ENCODE measurements at regions not wholly inside any gene's neighbourhood (a gene's known extent, or its start where the extent isn't known, plus 50 kb on each side); places are given as distances from the start of the nearest gene placed in this dataset.

DNA sequence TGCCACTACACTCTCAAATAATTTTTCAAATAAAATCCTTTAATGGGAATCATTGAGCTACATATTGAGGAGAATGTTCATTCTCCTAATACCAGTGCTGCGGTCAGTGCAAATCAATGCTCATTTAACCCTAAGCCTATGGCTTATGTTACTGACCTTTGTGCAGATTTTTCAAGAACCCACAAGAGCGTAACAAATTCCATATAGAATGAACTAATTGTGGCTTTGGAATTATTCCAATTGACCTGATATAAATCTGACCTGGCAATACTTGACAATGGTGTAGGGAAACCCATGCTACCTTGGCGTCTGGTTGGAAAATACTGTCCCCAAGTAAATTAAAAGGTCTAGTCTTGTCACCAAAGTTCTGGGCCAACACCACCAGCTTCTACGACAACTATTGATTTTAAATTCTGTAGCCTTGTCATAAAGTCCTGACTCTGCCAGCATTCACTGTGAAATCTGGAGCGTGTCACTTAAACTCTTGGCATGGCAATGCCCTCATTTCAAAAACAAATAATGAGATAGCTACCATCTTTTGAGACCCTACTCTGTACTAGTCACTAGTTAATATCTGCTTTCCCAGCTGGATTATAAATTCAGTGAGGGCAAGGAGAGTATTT is 320.9 kb downstream of the AHR start:
- TF ChIP-seq ZFX (IDR thresholded peaks at IDR 0.05), result no peak
- TF ChIP-seq, protein P1, sequence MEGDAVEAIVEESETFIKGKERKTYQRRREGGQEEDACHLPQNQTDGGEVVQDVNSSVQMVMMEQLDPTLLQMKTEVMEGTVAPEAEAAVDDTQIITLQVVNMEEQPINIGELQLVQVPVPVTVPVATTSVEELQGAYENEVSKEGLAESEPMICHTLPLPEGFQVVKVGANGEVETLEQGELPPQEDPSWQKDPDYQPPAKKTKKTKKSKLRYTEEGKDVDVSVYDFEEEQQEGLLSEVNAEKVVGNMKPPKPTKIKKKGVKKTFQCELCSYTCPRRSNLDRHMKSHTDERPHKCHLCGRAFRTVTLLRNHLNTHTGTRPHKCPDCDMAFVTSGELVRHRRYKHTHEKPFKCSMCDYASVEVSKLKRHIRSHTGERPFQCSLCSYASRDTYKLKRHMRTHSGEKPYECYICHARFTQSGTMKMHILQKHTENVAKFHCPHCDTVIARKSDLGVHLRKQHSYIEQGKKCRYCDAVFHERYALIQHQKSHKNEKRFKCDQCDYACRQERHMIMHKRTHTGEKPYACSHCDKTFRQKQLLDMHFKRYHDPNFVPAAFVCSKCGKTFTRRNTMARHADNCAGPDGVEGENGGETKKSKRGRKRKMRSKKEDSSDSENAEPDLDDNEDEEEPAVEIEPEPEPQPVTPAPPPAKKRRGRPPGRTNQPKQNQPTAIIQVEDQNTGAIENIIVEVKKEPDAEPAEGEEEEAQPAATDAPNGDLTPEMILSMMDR (conservative IDR thresholded peaks at IDR 0.05), result no peak

DNA sequence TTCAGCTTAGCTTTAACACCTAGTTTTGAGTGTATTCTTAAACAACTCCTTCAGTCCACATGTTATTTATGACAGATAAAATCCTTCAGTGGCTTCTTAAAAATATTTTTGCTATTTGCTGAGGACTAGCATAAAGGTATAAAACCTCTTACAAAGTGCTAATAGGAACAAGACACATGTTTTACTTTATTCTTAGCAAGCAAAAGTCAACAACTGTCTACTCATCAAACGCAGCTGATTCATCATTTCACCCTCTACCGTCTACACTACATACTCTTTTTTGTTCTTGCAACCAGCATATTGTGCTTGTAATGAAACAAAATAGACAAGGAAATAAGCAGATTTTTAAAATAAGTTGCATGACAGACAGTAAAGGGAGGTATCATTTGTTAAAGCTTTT is 319.7 kb downstream of the SNX13 start:
- TF ChIP-seq, protein P1 (conservative IDR thresholded peaks at IDR 0.05), result no peak
- TF ChIP-seq ZFX (IDR thresholded peaks at IDR 0.05), result no peak
- H3K27ac ChIP-seq, result no peak overlapping the region

More for the DNA sequence above, 320.9 kb downstream of the AHR start:
- no peak overlapping the region for H3K27ac ChIP-seq

DNA sequence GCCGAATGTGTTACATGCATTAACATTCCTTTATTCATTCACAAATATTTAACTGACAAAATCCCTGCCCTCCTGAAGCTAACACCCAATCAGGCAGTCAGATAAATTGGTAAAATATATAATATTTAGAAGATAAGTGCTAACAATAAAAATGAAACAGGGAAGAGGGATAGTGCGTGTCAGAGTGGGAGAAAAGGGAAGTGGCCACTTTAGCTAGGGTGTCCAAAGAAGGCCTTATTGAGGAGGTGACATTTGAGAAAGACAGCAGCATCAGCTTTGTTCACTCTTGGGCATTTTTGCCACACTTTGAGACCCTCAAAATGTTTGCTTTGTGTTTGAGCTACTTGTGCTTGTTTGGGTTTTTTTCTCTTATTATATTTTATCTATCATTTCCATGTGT is 317.8 kb downstream of the SNX13 start:
- TF ChIP-seq ZFX (IDR thresholded peaks at IDR 0.05), result no peak
- TF ChIP-seq, protein P1 (conservative IDR thresholded peaks at IDR 0.05), result no peak
- H3K27ac ChIP-seq, result no peak overlapping the region

DNA sequence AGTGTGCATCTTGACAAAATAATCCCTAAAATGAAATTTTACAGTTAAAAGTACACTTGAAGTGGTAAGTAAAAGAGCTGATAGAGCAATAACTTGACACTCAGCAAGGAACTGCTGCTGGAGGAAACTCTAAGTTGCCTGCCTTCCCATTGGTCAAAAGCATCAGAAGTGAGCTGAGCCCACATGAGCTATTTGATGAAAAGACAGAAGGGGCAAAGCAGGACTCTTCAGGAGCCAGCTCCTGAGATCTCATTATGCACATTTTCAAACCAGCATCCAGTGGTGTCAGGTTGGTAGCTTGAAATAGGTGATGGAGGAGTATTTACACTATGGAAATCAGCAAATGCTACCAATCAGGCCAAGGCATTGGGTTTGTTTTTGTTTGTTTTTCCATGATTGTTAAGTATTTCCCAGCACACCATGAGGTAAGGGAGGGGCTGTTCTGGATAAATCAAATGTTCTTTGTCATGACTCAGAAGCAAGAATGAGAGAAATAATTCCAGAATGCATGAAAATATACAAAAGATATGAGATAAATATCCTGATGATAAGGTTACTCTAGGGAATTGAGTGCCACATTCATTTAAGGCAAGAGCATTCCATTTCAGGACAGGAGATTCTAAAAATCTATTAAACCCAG is 316.6 kb downstream of the SNX13 start:
- TF ChIP-seq, protein P1 (conservative IDR thresholded peaks at IDR 0.05), result no peak
- TF ChIP-seq ZFX (IDR thresholded peaks at IDR 0.05), result no peak
- no peak overlapping the region for H3K27ac ChIP-seq

DNA sequence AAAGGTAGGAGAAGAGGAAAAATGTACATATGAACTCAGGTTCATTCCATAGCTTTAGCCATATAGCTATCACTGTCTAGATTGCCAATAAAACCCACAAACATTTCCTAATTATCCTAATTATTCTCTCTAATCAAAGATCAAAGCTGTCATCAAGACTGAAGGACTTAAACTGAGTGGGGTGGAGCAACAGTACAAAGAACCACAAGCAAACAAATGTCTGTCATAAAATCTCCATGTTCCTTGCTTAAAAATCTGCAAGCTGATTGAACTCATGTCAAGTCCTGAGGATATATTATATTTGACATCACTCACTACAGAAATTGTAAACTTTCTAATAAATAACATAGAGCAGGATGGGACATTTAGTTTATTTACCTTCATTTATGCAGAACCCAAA is 315.9 kb downstream of the SNX13 start:
- no peak for TF ChIP-seq ZFX (IDR thresholded peaks at IDR 0.05)
- TF ChIP-seq, protein P1 (conservative IDR thresholded peaks at IDR 0.05), result no peak
- H3K27ac ChIP-seq, result no peak overlapping the region

DNA sequence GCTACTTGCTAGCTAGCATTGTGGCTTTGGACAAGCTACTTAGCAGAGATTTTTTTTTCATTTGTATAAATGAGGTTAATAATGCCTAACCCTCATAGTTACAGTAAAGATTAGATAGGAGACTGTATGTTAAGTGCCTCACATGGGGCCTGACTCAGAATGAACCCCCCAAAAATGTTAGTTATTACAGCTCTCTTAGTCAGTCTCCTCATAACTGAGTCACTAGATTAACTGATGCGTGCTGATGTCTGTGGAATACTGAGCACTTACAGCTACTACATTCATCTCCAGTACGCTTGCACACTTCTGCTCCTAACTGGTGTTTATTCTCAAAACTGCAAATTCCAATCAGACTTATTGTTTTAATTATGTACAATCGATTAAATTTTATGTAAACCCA is 315.3 kb downstream of the SNX13 start:
- H3K27ac ChIP-seq, result no peak overlapping the region
- no peak for TF ChIP-seq ZFX (IDR thresholded peaks at IDR 0.05)
- TF ChIP-seq, protein P1 (conservative IDR thresholded peaks at IDR 0.05), result no peak

DNA sequence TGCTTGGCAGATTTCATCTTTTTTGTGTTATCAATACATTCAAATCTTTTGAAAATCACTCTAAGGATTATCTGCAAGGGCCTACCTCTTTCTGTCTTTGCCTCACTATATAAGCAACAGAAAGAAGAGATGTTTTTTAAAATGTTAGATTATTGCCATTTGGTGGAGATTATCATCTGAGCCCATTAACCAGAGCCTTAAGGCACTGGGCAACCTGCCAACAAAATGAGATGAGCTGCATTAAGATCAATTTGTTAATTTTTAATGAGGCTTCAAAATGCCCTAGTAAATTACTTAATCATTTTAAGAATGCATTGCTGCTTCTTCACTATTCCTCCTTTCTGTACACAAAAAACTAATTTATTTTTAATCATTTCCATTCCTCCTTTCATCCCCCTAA is 314.1 kb downstream of the SNX13 start:
- H3K27ac ChIP-seq, result no peak overlapping the region
- TF ChIP-seq ZFX (IDR thresholded peaks at IDR 0.05), result no peak
- TF ChIP-seq, protein P1 (conservative IDR thresholded peaks at IDR 0.05), result no peak
